A549 (cell line): ENCODE measurements at regions not wholly inside any gene's neighbourhood (a gene's known extent, or its start where the extent isn't known, plus 50 kb on each side); places are given as distances from the start of the nearest gene placed in this dataset.

Experiments
- ATAC-seq, 2 experiments: fragments of 200-7000 bp in 1 of 2; fragments of >200 bp in 1 of 2; cut with Nextera tagmentation in 1 of 2; cut with Tn5 transposase in 1 of 2; 3 replicates each; pipeline versions ENCODE4 v1.8.0 to v1.9.1; 2018 to 2020; ENCODE audit warnings: mild to moderate bottlenecking in 1 of 2, moderate library complexity in 1 of 2
- CTCF ChIA-PET: fragments of 300-600 bp; sonication (Branson Sonifier 250); formaldehyde crosslinking; extraction: SDS; loops from one replicate; lab custom pipeline; 2021; ENCODE audit warnings: antibody characterized with exemption, inconsistent platforms; lab: Yijun Ruan, JAX
- POLR2A ChIA-PET: fragments of 350-600 bp; formaldehyde crosslinking; extraction: SDS; loops from one replicate; lab custom pipeline; 2021; ENCODE audit warnings: antibody characterized with exemption, inconsistent platforms; lab: Yijun Ruan, JAX
- DNase-seq, 2 experiments: peaks; one replicate each; pipeline versions ENCODE4 v3.0.0 to v3.0.0-alpha.2; 2011 to 2016; ENCODE audit warnings: low read depth in 1 of 2, low spot score in 1 of 2
- FAIRE-seq: peaks from 2 replicates; lab custom pipeline; 2011; peaks lifted over from hg19 to GRCh38; lab: Jason Lieb, UNC
- H3K27ac ChIP-seq, 2 experiments: fragments of >200 bp; sonication (Bioruptor Twin); formaldehyde crosslinking; 3 replicates each; pipeline ENCODE4 v1.5.1; 2016 to 2017
- H3K4me1 ChIP-seq: fragments of >200 bp; sonication (Bioruptor Twin); formaldehyde crosslinking; 3 replicates; pipeline ENCODE4 v1.6.1; 2016
- H3K4me2 ChIP-seq: fragments of >200 bp; sonication (Bioruptor Twin); formaldehyde crosslinking; 3 replicates; pipeline ENCODE4 v1.6.1; 2016
- H3K4me3 ChIP-seq: fragments of >200 bp; sonication (Bioruptor Twin); formaldehyde crosslinking; 3 replicates; pipeline ENCODE4 v1.5.1; 2016
- H3K9me3 ChIP-seq: fragments of >200 bp; sonication (Bioruptor Twin); formaldehyde crosslinking; 3 replicates; pipeline ENCODE4 v1.6.1; 2016
- BCL3 ChIP-seq: fragments of >200 bp; sonication (Bioruptor Twin); formaldehyde crosslinking; IDR thresholded peaks from 3 replicates; pipeline ENCODE4 v1.6.1; 2016
- BHLHE40 ChIP-seq: IDR thresholded peaks from 2 replicates; pipeline ENCODE4 v1.6.1; 2012; ENCODE audit warnings: low read depth, low read length, inconsistent platforms
- CHD4 ChIP-seq: fragments of 200-600 bp; sonication (generic); IDR thresholded peaks from 2 replicates; pipeline ENCODE4 v1.6.1; 2016; ENCODE audit warnings: antibody characterized with exemption, mild to moderate bottlenecking, borderline replicate concordance
- E2F6 ChIP-seq: IDR thresholded peaks from 2 replicates; pipeline ENCODE4 v1.6.1; 2012; ENCODE audit warnings: low read depth, borderline replicate concordance
- EHF ChIP-seq: fragments of 250-450 bp; sonication (Bioruptor Pico); IDR thresholded peaks from 2 replicates; pipeline ENCODE4 v1.5.0; 2020; ENCODE audit warnings: mild to moderate bottlenecking
- ELK1 ChIP-seq: fragments of 150-350 bp; IDR thresholded peaks from 2 replicates; pipeline ENCODE4 v1.6.1; 2014; ENCODE audit warnings: low read depth, mild to moderate bottlenecking, low read length
- GATA3 ChIP-seq: IDR thresholded peaks from 2 replicates; pipeline ENCODE4 v1.6.1; 2012; ENCODE audit warnings: borderline replicate concordance
- HDAC2 ChIP-seq: fragments of 200-600 bp; sonication (generic); IDR thresholded peaks from 2 replicates; pipeline ENCODE4 v1.6.1; 2016
- HOXB5 ChIP-seq: fragments of 250-450 bp; sonication (Bioruptor Pico); IDR thresholded peaks from 2 replicates; pipeline ENCODE4 v1.5.0; 2020; ENCODE audit warnings: mild to moderate bottlenecking, moderate library complexity
- MAFK ChIP-seq: fragments of 450-650 bp; IDR thresholded peaks from 2 replicates; pipeline ENCODE4 v1.6.1; 2014; ENCODE audit not compliant: partially characterized antibody
- MAZ ChIP-seq: fragments of 150-350 bp; IDR thresholded peaks from 2 replicates; pipeline ENCODE4 v1.6.1; 2014; ENCODE audit warnings: antibody characterized with exemption, low read depth, low read length, borderline replicate concordance
- MYC ChIP-seq: IDR thresholded peaks from 2 replicates; pipeline ENCODE4 v1.6.1; 2012; ENCODE audit warnings: mild to moderate bottlenecking, inconsistent platforms, low read length, improper control_type of control experiment, borderline replicate concordance
- NPAS2 ChIP-seq: fragments of 250-450 bp; sonication (Bioruptor Pico); IDR thresholded peaks from 2 replicates; pipeline ENCODE4 v1.8.0; 2022; ENCODE audit warnings: mild to moderate bottlenecking, moderate library complexity, borderline replicate concordance
- NR3C1 ChIP-seq: fragments of >200 bp; sonication (Bioruptor Twin); formaldehyde crosslinking; IDR thresholded peaks from 3 replicates; pipeline ENCODE4 v1.6.1; 2017
- POLR2A ChIP-seq: IDR thresholded peaks from 2 replicates; pipeline ENCODE4 v1.6.1; 2012; ENCODE audit warnings: mild to moderate bottlenecking, low read length
- POLR2AphosphoS2 ChIP-seq: conservative IDR thresholded peaks from 2 replicates; pipeline ENCODE4 v1.6.1; 2012; ENCODE audit warnings: low read length, improper control_type of control experiment, inconsistent platforms
- RNF2 ChIP-seq: fragments of 200-600 bp; sonication (generic); IDR thresholded peaks from 2 replicates; pipeline ENCODE4 v1.6.1; 2016; ENCODE audit warnings: low read depth, mild to moderate bottlenecking, antibody characterized with exemption, moderate library complexity, borderline replicate concordance
- SMC3 ChIP-seq: fragments of >200 bp; sonication (Bioruptor Twin); formaldehyde crosslinking; IDR thresholded peaks from 3 replicates; pipeline ENCODE4 v1.6.1; 2018; ENCODE audit warnings: inconsistent platforms
- TFCP2L1 ChIP-seq: fragments of 250-450 bp; sonication (Bioruptor Pico); IDR thresholded peaks from 2 replicates; pipeline ENCODE4 v1.5.0; 2021; ENCODE audit warnings: mild to moderate bottlenecking
- TP53 ChIP-seq: fragments of 250-450 bp; sonication (Bioruptor Pico); IDR thresholded peaks from 2 replicates; pipeline ENCODE4 v1.5.0; 2021; ENCODE audit warnings: mild to moderate bottlenecking, moderate library complexity
- USF2 ChIP-seq: fragments of 450-650 bp; IDR thresholded peaks from 2 replicates; pipeline ENCODE4 v1.6.1; 2014; ENCODE audit warnings: antibody characterized with exemption
- ZNF302 ChIP-seq: fragments of 250-450 bp; sonication (Bioruptor Pico); IDR thresholded peaks from 2 replicates; pipeline ENCODE4 v1.9.0; 2021; ENCODE audit warnings: inconsistent platforms, mild to moderate bottlenecking, moderate library complexity
- ZSCAN20 ChIP-seq: fragments of 250-450 bp; sonication (Bioruptor Pico); IDR thresholded peaks from 2 replicates; pipeline ENCODE4 v1.8.0; 2022; ENCODE audit warnings: mild to moderate bottlenecking, moderate library complexity
- WGBS: methylation state at CpG from one replicate; pipeline ENCODE4 v1.1.6; 2017; ENCODE audit errors: missing lambda C conversion rate; 5-methylcytosine and 5-hydroxymethylcytosine counted together
- TF ChIP-seq, protein P1 (sequence below): fragments of 250-450 bp; sonication (Bioruptor Pico); IDR thresholded peaks from 2 replicates; pipeline ENCODE4 v1.5.0; 2021; ENCODE audit warnings: mild to moderate bottlenecking, moderate library complexity, borderline replicate concordance
- TF ChIP-seq, protein P2 (sequence below): IDR thresholded peaks from 2 replicates; pipeline ENCODE4 v1.6.1; 2012
- TF ChIP-seq, protein P3 (sequence below): fragments of 250-450 bp; sonication (Bioruptor Pico); IDR thresholded peaks from 2 replicates; pipeline ENCODE4 v1.5.0; 2020; ENCODE audit warnings: low read depth, mild to moderate bottlenecking, moderate library complexity
- TF ChIP-seq, protein P4 (sequence below): fragments of >200 bp; sonication (Bioruptor Twin); formaldehyde crosslinking; IDR thresholded peaks from 2 replicates; pipeline ENCODE4 v1.6.1; 2016

- ChIA-PET POLR2A (no interaction called here), CTCF (no interaction called here)
- TF ChIP-seq ZNF302 (CRISPR knock-in tag) = no peak
- no peak for TF ChIP-seq USF2
- no peak for TF ChIP-seq MYC
- no peak for TF ChIP-seq HDAC2
- TF ChIP-seq, protein P1, sequence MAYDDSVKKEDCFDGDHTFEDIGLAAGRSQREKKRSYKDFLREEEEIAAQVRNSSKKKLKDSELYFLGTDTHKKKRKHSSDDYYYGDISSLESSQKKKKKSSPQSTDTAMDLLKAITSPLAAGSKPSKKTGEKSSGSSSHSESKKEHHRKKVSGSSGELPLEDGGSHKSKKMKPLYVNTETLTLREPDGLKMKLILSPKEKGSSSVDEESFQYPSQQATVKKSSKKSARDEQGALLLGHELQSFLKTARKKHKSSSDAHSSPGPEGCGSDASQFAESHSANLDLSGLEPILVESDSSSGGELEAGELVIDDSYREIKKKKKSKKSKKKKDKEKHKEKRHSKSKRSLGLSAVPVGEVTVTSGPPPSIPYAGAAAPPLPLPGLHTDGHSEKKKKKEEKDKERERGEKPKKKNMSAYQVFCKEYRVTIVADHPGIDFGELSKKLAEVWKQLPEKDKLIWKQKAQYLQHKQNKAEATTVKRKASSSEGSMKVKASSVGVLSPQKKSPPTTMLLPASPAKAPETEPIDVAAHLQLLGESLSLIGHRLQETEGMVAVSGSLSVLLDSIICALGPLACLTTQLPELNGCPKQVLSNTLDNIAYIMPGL (CRISPR knock-in tag) = no peak
- no peak for TF ChIP-seq NPAS2
- no peak for TF ChIP-seq EHF (CRISPR knock-in tag)
- no peak for TF ChIP-seq POLR2AphosphoS2
- no peak for TF ChIP-seq RNF2
- TF ChIP-seq, protein P2, sequence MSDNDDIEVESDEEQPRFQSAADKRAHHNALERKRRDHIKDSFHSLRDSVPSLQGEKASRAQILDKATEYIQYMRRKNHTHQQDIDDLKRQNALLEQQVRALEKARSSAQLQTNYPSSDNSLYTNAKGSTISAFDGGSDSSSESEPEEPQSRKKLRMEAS = no peak
- TF ChIP-seq BHLHE40 = no peak
- TF ChIP-seq, protein P3, sequence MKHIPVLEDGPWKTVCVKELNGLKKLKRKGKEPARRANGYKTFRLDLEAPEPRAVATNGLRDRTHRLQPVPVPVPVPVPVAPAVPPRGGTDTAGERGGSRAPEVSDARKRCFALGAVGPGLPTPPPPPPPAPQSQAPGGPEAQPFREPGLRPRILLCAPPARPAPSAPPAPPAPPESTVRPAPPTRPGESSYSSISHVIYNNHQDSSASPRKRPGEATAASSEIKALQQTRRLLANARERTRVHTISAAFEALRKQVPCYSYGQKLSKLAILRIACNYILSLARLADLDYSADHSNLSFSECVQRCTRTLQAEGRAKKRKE (CRISPR knock-in tag) = no peak
- no peak for FAIRE-seq
- Histone ChIP-seq H3K9me3 (no peaks in the 10 kb centered on the region), H3K4me1 (no peaks in the 10 kb centered on the region), H3K4me2 (no peak overlapping the region), H3K4me3 (no peak overlapping the region), H3K27ac (no peak overlapping the region)
- DNase-seq = no peak
- WGBS = 78% methylated on average over 1 of the region's 1 CpG
- no peak for ATAC-seq
These were observed 62.3 kb upstream of the SHOX start for GRCh38 chrX:568311-568710.

DNA sequence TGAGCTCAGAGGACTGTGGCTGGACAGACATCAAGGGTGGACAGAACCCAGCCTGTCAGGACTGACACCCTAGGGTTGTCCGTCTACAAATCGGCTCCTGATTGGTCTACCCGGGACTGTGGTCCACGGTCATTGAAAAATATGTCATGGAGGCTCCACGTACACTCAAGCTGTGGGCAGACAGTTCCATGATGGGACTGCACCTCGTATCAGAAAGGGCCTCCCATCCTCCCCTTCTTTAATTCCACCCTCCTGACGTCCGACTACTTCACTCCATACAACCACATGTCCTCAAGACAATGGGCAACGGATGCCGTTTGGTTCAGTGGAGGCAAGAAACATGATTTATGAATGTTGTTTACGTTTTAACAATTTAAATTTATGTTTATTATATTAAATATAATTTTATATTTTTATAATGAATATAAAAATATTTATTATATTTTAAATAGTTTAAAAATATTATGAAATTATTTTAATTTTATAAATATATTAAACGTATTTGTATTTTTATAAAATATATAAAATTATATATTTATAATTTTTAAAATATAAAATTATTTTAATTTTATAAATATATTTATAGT is 58.0 kb upstream of the SHOX start:
- Histone ChIP-seq H3K27ac (no peak overlapping the region), H3K4me1 (no peaks in the 10 kb centered on the region), H3K9me3 (no peaks in the 10 kb centered on the region), H3K4me2 (0 out of 3 replicates have a peak overlapping the region, but pooled peaks have one; percentile 12), H3K4me3 (no peak overlapping the region)
- DNase-seq (no peak), ATAC-seq (peak in 1 of 2 experiments; percentile 39; a peak in 2 of 6 replicates), FAIRE-seq (no peak)
- 29% methylated on average over 12 of the region's 12 CpGs for WGBS
- CTCF ChIA-PET = no interaction called here
- TF ChIP-seq, protein P4, sequence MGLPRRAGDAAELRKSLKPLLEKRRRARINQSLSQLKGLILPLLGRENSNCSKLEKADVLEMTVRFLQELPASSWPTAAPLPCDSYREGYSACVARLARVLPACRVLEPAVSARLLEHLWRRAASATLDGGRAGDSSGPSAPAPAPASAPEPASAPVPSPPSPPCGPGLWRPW = no peak
- TF ChIP-seq CHD4 (no peak), ELK1 (no peak), MAZ (no peak), GATA3 (no peak), BCL3 (no peak), USF2 (no peak), NR3C1 (no peak), TP53 (CRISPR knock-in tag) (no peak), ZSCAN20 (no peak), POLR2A (no peak), SMC3 (no peak), MYC (no peak), HOXB5 (CRISPR knock-in tag) (no peak), TFCP2L1 (CRISPR knock-in tag) (no peak), E2F6 (no peak), MAFK (no peak)
- POLR2A ChIA-PET = no interaction called here
